GM23338 (cell line): ENCODE measurements at regions not wholly inside any gene's neighbourhood (a gene's known extent, or its start where the extent isn't known, plus 50 kb on each side); places are given as distances from the start of the nearest gene placed in this dataset.

Experiments used
- ATAC-seq: fragments of 200-7000 bp; cut with Tn5 transposase; 3 replicates; pipeline ENCODE4 v1.9.1; 2020
- DNase-seq: peaks from one replicate; pipeline ENCODE4 v3.0.0-alpha.2; 2015; ENCODE audit warnings: low spot score
- H2AFZ ChIP-seq: fragments of 200-600 bp; sonication (generic); 2 replicates; pipeline ENCODE4 v1.8.0; 2016; ENCODE audit warnings: antibody characterized with exemption, mild to moderate bottlenecking, moderate library complexity
- H3F3A ChIP-seq: fragments of 200-600 bp; sonication (generic); replicated peaks from 2 replicates; pipeline ENCODE4 v1.8.0; 2017; ENCODE audit warnings: antibody characterized with exemption, mixed run types, low read depth
- H3K27ac ChIP-seq: fragments of 200-600 bp; sonication (generic); 2 replicates; pipeline ENCODE4 v1.6.1; 2016; ENCODE audit warnings: low read depth
- H3K27me3 ChIP-seq: fragments of 200-600 bp; sonication (generic); 2 replicates; pipeline ENCODE4 v1.8.0; 2016; ENCODE audit warnings: mild to moderate bottlenecking, mixed run types, moderate library complexity; ENCODE audit not compliant: insufficient read depth
- H3K36me3 ChIP-seq: fragments of 200-600 bp; sonication (generic); 2 replicates; pipeline ENCODE4 v1.8.0; 2016; ENCODE audit warnings: mild to moderate bottlenecking; ENCODE audit not compliant: insufficient read depth
- H3K4me1 ChIP-seq: fragments of 200-600 bp; sonication (generic); 2 replicates; pipeline ENCODE4 v1.8.0; 2016; ENCODE audit warnings: mild to moderate bottlenecking, moderate library complexity; ENCODE audit not compliant: insufficient read depth
- H3K4me2 ChIP-seq: fragments of 200-600 bp; sonication (generic); 2 replicates; pipeline ENCODE4 v1.7.1; 2017; ENCODE audit warnings: mixed run types
- H3K4me3 ChIP-seq: fragments of 200-600 bp; sonication (generic); 2 replicates; pipeline ENCODE4 v1.6.1; 2016; ENCODE audit warnings: mixed run types
- H3K79me2 ChIP-seq: fragments of 200-600 bp; sonication (generic); replicated peaks from 2 replicates; pipeline ENCODE4 v1.8.0; 2017; ENCODE audit warnings: mild to moderate bottlenecking; ENCODE audit not compliant: insufficient read depth
- H3K9me2 ChIP-seq: fragments of 200-600 bp; sonication (generic); 2 replicates; pipeline ENCODE4 v1.8.0; 2017; ENCODE audit not compliant: insufficient read depth
- H4K20me1 ChIP-seq: fragments of 200-600 bp; sonication (generic); replicated peaks from 2 replicates; pipeline ENCODE4 v1.8.0; 2017; ENCODE audit warnings: mild to moderate bottlenecking; ENCODE audit not compliant: insufficient read depth
- H3K27ac Mint-ChIP-seq: 2 replicates; pipeline ENCODE4 v1.8.0; 2020; ENCODE audit warnings: inconsistent platforms, mild to moderate bottlenecking, moderate library complexity, mixed read lengths
- H3K27me3 Mint-ChIP-seq: 3 replicates; pipeline ENCODE4 v1.8.0; 2022; ENCODE audit warnings: low read depth, mild to moderate bottlenecking, moderate library complexity, mixed read lengths, inconsistent platforms; ENCODE audit not compliant: insufficient read depth, poor library complexity
- H3K36me3 Mint-ChIP-seq: 3 replicates; pipeline ENCODE4 v1.8.0; 2021; ENCODE audit warnings: low read depth, mild to moderate bottlenecking, inconsistent platforms, moderate library complexity, mixed read lengths
- H3K4me1 Mint-ChIP-seq: 3 replicates; pipeline ENCODE4 v1.8.0; 2020; ENCODE audit warnings: mild to moderate bottlenecking, inconsistent platforms, mixed read lengths
- H3K4me3 Mint-ChIP-seq: 3 replicates; pipeline ENCODE4 v1.8.0; 2021; ENCODE audit warnings: moderate library complexity, mild to moderate bottlenecking, inconsistent platforms, mixed read lengths
- H3K9me3 Mint-ChIP-seq: 3 replicates; pipeline ENCODE4 v1.8.0; 2020; ENCODE audit warnings: moderate library complexity, mild to moderate bottlenecking, inconsistent platforms, mixed read lengths
- CREB1 ChIP-seq: fragments of 250-450 bp; sonication (Bioruptor Pico); IDR thresholded peaks from 2 replicates; pipeline ENCODE4 v1.5.0; 2020; ENCODE audit warnings: low read depth, mild to moderate bottlenecking, moderate library complexity
- EZH2phosphoT487 ChIP-seq: fragments of 200-600 bp; sonication (generic); IDR thresholded peaks from one replicate; pipeline ENCODE4 v1.8.1; 2018; ENCODE audit warnings: antibody characterized with exemption; ENCODE audit not compliant: unreplicated experiment
- JUNB ChIP-seq: IDR thresholded peaks from one replicate; pipeline ENCODE4 v1.6.1; 2016; ENCODE audit warnings: antibody characterized with exemption; ENCODE audit not compliant: unreplicated experiment
- NANOG ChIP-seq: IDR thresholded peaks from 2 replicates; pipeline ENCODE4 v1.6.1; 2016; ENCODE audit warnings: antibody characterized with exemption, borderline replicate concordance
- POLR2AphosphoS5 ChIP-seq: IDR thresholded peaks from 2 replicates; pipeline ENCODE4 v1.6.1; 2016; ENCODE audit warnings: antibody characterized with exemption, low read depth
- ZNF331 ChIP-seq: fragments of 250-450 bp; sonication (Bioruptor Pico); IDR thresholded peaks from 2 replicates; pipeline ENCODE4 v1.5.0; 2020; ENCODE audit warnings: low read depth, mild to moderate bottlenecking, moderate library complexity
- TF ChIP-seq, protein P1 (sequence below): IDR thresholded peaks from one replicate; pipeline ENCODE4 v1.6.1; 2018; ENCODE audit warnings: antibody characterized with exemption; ENCODE audit not compliant: unreplicated experiment
- TF ChIP-seq, protein P2 (sequence below): IDR thresholded peaks from 2 replicates; pipeline ENCODE4 v1.6.1; 2016; ENCODE audit warnings: antibody characterized with exemption
- TF ChIP-seq, protein P3 (sequence below): fragments of 250-450 bp; sonication (Bioruptor Pico); IDR thresholded peaks from 2 replicates; pipeline ENCODE4 v1.5.0; 2020; ENCODE audit warnings: mild to moderate bottlenecking, moderate library complexity

DNA sequence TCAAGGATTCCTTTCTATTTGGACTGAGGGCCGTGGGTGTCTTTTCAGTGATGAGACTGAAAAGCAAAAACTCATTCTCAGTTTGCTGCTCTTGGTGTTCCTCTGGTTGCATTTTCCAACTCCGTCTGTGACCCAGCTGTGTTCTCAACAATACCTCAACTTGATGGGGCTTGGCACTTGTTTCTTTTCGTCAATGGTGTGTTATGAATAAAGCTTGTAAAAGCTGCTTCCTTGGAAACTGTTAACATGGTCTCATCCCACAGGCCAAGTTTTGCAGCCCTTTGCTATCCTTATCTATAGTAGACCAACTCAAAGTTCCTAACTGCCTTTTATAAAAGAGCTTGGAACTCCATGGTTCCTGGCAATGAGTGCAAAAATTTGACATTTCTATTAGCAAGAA is 142.5 kb upstream of the UBE2E1 start (continued):
- TF ChIP-seq, protein P1, sequence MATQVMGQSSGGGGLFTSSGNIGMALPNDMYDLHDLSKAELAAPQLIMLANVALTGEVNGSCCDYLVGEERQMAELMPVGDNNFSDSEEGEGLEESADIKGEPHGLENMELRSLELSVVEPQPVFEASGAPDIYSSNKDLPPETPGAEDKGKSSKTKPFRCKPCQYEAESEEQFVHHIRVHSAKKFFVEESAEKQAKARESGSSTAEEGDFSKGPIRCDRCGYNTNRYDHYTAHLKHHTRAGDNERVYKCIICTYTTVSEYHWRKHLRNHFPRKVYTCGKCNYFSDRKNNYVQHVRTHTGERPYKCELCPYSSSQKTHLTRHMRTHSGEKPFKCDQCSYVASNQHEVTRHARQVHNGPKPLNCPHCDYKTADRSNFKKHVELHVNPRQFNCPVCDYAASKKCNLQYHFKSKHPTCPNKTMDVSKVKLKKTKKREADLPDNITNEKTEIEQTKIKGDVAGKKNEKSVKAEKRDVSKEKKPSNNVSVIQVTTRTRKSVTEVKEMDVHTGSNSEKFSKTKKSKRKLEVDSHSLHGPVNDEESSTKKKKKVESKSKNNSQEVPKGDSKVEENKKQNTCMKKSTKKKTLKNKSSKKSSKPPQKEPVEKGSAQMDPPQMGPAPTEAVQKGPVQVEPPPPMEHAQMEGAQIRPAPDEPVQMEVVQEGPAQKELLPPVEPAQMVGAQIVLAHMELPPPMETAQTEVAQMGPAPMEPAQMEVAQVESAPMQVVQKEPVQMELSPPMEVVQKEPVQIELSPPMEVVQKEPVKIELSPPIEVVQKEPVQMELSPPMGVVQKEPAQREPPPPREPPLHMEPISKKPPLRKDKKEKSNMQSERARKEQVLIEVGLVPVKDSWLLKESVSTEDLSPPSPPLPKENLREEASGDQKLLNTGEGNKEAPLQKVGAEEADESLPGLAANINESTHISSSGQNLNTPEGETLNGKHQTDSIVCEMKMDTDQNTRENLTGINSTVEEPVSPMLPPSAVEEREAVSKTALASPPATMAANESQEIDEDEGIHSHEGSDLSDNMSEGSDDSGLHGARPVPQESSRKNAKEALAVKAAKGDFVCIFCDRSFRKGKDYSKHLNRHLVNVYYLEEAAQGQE = no peak

DNA sequence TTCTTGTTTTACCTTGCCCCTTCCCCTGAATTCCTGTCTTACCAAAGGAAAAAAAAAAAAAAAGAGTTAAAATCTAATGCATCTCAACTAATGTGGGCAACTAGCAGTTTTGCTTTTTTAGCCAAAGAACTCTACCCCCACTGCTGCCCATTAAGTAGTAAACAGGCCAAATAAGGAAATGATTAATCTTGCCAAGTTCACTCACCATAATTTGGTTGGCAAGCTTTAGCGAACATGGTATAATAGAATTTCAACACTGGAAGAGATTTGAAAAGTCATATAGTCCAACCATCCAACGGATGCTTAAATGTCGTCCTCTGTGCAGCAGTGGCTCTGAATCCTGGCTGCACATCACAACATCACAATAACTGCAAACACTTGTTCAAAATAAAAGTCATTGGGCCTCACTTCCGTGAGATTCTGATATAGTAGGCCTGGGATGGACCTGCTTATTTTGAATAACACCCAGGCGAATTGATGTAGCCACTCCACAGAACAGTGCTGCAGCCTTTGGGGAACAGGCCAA is 142.0 kb upstream of the UBE2E1 start:
- H3K4me1 ChIP-seq = no peaks in the 10 kb centered on the region
- H4K20me1 ChIP-seq = no peaks in the 10 kb centered on the region
- H3K4me2 ChIP-seq = no peak overlapping the region
- Mint-ChIP-seq H3K4me3 (no peak overlapping the region), H3K4me1 (0 out of 3 replicates have a peak, but pooled peaks cover under 1% of the 10 kb centered on the region), H3K9me3 (no peaks in the 10 kb centered on the region; the same call in 2 of the 3 replicates), H3K27me3 (no peaks in the 10 kb centered on the region), H3K36me3 (no peaks in the 10 kb centered on the region), H3K27ac (no peak overlapping the region)
- H2AFZ ChIP-seq = no peak overlapping the region
- no peaks in the 10 kb centered on the region for H3K27me3 ChIP-seq
- no peak for ATAC-seq
- H3K4me3 ChIP-seq = no peak overlapping the region
- peaks cover 15% of the 10 kb centered on the region; the same call in 1 of the 2 replicates for H3K9me2 ChIP-seq
- H3K79me2 ChIP-seq = no peaks in the 10 kb centered on the region
- H3K36me3 ChIP-seq = no peaks in the 10 kb centered on the region
- H3F3A ChIP-seq = no peaks in the 10 kb centered on the region
- no peak for DNase-seq
- no peak overlapping the region for H3K27ac ChIP-seq
- TF ChIP-seq POLR2AphosphoS5 (no peak), CREB1 (CRISPR knock-in tag) (no peak), JUNB (no peak), NANOG (no peak), EZH2phosphoT487 (no peak), ZNF331 (CRISPR knock-in tag) (no peak)
- TF ChIP-seq, protein P1 = no peak
- TF ChIP-seq, protein P2, sequence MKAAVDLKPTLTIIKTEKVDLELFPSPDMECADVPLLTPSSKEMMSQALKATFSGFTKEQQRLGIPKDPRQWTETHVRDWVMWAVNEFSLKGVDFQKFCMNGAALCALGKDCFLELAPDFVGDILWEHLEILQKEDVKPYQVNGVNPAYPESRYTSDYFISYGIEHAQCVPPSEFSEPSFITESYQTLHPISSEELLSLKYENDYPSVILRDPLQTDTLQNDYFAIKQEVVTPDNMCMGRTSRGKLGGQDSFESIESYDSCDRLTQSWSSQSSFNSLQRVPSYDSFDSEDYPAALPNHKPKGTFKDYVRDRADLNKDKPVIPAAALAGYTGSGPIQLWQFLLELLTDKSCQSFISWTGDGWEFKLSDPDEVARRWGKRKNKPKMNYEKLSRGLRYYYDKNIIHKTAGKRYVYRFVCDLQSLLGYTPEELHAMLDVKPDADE = no peak
- TF ChIP-seq, protein P3, sequence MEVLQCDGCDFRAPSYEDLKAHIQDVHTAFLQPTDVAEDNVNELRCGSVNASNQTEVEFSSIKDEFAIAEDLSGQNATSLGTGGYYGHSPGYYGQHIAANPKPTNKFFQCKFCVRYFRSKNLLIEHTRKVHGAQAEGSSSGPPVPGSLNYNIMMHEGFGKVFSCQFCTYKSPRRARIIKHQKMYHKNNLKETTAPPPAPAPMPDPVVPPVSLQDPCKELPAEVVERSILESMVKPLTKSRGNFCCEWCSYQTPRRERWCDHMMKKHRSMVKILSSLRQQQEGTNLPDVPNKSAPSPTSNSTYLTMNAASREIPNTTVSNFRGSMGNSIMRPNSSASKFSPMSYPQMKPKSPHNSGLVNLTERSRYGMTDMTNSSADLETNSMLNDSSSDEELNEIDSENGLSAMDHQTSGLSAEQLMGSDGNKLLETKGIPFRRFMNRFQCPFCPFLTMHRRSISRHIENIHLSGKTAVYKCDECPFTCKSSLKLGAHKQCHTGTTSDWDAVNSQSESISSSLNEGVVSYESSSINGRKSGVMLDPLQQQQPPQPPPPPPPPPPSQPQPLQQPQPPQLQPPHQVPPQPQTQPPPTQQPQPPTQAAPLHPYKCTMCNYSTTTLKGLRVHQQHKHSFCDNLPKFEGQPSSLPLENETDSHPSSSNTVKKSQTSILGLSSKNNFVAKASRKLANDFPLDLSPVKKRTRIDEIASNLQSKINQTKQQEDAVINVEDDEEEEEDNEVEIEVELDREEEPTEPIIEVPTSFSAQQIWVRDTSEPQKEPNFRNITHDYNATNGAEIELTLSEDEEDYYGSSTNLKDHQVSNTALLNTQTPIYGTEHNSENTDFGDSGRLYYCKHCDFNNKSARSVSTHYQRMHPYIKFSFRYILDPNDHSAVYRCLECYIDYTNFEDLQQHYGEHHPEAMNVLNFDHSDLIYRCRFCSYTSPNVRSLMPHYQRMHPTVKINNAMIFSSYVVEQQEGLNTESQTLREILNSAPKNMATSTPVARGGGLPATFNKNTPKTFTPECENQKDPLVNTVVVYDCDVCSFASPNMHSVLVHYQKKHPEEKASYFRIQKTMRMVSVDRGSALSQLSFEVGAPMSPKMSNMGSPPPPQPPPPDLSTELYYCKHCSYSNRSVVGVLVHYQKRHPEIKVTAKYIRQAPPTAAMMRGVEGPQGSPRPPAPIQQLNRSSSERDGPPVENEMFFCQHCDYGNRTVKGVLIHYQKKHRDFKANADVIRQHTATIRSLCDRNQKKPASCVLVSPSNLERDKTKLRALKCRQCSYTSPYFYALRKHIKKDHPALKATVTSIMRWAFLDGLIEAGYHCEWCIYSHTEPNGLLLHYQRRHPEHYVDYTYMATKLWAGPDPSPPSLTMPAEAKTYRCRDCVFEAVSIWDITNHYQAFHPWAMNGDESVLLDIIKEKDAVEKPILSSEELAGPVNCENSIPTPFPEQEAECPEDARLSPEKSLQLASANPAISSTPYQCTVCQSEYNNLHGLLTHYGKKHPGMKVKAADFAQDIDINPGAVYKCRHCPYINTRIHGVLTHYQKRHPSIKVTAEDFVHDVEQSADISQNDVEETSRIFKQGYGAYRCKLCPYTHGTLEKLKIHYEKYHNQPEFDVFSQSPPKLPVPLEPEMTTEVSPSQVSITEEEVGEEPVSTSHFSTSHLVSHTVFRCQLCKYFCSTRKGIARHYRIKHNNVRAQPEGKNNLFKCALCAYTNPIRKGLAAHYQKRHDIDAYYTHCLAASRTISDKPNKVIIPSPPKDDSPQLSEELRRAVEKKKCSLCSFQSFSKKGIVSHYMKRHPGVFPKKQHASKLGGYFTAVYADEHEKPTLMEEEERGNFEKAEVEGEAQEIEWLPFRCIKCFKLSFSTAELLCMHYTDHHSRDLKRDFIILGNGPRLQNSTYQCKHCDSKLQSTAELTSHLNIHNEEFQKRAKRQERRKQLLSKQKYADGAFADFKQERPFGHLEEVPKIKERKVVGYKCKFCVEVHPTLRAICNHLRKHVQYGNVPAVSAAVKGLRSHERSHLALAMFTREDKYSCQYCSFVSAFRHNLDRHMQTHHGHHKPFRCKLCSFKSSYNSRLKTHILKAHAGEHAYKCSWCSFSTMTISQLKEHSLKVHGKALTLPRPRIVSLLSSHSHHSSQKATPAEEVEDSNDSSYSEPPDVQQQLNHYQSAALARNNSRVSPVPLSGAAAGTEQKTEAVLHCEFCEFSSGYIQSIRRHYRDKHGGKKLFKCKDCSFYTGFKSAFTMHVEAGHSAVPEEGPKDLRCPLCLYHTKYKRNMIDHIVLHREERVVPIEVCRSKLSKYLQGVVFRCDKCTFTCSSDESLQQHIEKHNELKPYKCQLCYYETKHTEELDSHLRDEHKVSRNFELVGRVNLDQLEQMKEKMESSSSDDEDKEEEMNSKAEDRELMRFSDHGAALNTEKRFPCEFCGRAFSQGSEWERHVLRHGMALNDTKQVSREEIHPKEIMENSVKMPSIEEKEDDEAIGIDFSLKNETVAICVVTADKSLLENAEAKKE = no peak
